GM12891 (cell line): ENCODE measurements at regions not wholly inside any gene's neighbourhood (a gene's known extent, or its start where the extent isn't known, plus 50 kb on each side); places are given as distances from the start of the nearest gene placed in this dataset.

ENCODE experiments used
- PAX5 ChIP-seq: IDR thresholded peaks from 2 replicates; pipeline ENCODE4 v1.6.1; 2011; ENCODE audit warnings: low read length, moderate library complexity, mild to moderate bottlenecking; ENCODE audit not compliant: insufficient read depth, severe bottlenecking
- POLR2A ChIP-seq: IDR thresholded peaks from 2 replicates; pipeline ENCODE4 v1.6.1; 2011; ENCODE audit warnings: low read depth, low read length, control low read depth
- POLR2AphosphoS5 ChIP-seq: IDR thresholded peaks from 2 replicates; pipeline ENCODE4 v1.6.1; 2011; ENCODE audit warnings: low read depth, low read length, control low read depth
- POU2F2 ChIP-seq: IDR thresholded peaks from 2 replicates; pipeline ENCODE4 v1.6.1; 2011; ENCODE audit warnings: low read depth, mild to moderate bottlenecking, control low read depth, low read length, moderate library complexity
- SPI1 ChIP-seq: IDR thresholded peaks from 2 replicates; pipeline ENCODE4 v1.6.1; 2011; ENCODE audit warnings: low read depth, low read length, control low read depth
- TAF1 ChIP-seq: IDR thresholded peaks from 2 replicates; pipeline ENCODE4 v1.6.1; 2011; ENCODE audit warnings: low read depth, low read length, control low read depth

- TF ChIP-seq POLR2A (no peak), POLR2AphosphoS5 (no peak), SPI1 (no peak), TAF1 (no peak), POU2F2 (no peak), PAX5 (no peak)
Observed at GRCh38 chr1:221604948-221605347, 136.9 kb downstream of the DUSP10 start.
